SJSA1 (cell line): ENCODE measurements at regions not wholly inside any gene's neighbourhood (a gene's known extent, or its start where the extent isn't known, plus 50 kb on each side); places are given as distances from the start of the nearest gene placed in this dataset.

ENCODE experiments used
- DNase-seq, 2 experiments: peaks; one replicate each; pipeline ENCODE4 v3.0.0-alpha.2; 2015 to 2020; ENCODE audit warnings: low spot score in 2 of 2, low read depth in 1 of 2
- H3K27ac ChIP-seq: fragments of 250-450 bp; sonication (Bioruptor Pico); 2 replicates; pipeline ENCODE4 v1.5.1; 2020; ENCODE audit warnings: mild to moderate bottlenecking, moderate library complexity
- H3K27me3 ChIP-seq: fragments of 250-450 bp; sonication (Bioruptor Pico); replicated peaks from 2 replicates; pipeline ENCODE4 v1.5.1; 2020; ENCODE audit warnings: mild to moderate bottlenecking, moderate library complexity
- H3K36me3 ChIP-seq: fragments of 250-450 bp; sonication (Bioruptor Pico); 2 replicates; pipeline ENCODE4 v1.5.1; 2020; ENCODE audit warnings: mild to moderate bottlenecking
- H3K4me1 ChIP-seq: fragments of 250-450 bp; sonication (Bioruptor Pico); replicated peaks from 2 replicates; pipeline ENCODE4 v1.6.1; 2021; ENCODE audit warnings: mild to moderate bottlenecking
- H3K4me3 ChIP-seq: fragments of 250-450 bp; sonication (Bioruptor Pico); 2 replicates; pipeline ENCODE4 v1.5.1; 2020; ENCODE audit warnings: mild to moderate bottlenecking
- H3K9me3 ChIP-seq: fragments of 250-450 bp; sonication (Bioruptor Pico); replicated peaks from 2 replicates; pipeline ENCODE4 v1.5.1; 2020; ENCODE audit warnings: mild to moderate bottlenecking

- no peak for DNase-seq
- H3K36me3 ChIP-seq, result no peaks in the 10 kb centered on the region
These were observed 906.3 kb downstream of the ZPLD1 start for GRCh38 chr3:103341078-103341606.

DNA sequence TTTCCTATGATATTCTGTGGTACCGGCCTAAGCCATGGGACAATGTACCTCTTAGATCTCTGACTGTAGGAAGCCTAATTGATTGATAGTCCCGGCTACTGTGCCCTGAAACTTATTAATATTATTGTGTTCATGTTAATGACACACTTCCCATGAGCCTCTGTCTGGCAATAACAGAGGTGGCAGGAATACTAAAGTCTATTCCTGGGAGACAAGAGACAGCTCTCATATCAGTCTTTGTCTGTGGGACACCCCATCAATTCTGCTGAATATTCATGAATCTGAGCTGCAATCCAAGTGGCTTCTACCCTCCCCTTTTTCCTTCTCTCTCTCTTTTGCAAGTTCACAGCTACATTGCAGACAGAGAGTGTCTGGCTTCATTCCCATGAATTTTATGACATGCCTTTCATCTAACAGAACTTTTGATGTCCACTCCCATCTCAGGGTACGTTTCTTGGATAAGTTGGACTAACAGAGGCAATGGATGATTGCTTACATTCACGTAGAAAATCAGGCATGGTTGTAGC lies 907.5 kb downstream of the ZPLD1 start:
- Histone ChIP-seq H3K27ac (no peak overlapping the region), H3K27me3 (no peaks in the 10 kb centered on the region)
- DNase-seq, result no peak

More at GRCh38 chr3:103341078-103341606, 906.3 kb downstream of the ZPLD1 start:
- H3K27me3 ChIP-seq, result no peaks in the 10 kb centered on the region
- H3K9me3 ChIP-seq, result no peaks in the 10 kb centered on the region
- no peak overlapping the region for H3K4me3 ChIP-seq
- H3K4me1 ChIP-seq, result no peaks in the 10 kb centered on the region
- H3K27ac ChIP-seq, result no peak overlapping the region

DNA sequence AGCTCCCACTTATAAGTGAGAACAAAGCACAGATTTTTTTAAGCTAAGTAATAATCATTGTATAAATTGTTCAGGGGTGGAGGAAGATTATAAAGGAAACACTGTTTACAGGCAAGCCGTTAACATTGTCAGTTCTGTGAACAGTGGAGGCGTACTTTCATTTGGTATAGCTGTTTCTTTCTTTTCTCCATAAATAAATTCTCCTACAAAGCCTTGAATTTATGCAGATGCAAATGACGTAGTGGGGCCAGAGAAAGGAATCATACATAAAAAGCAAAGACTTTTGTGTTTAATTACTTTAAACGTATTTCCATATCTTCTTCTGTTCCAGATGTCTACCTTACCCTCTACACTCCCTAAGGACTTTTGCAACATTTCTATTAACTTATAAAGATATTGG lies 914.9 kb downstream of the ZPLD1 start:
- no peak overlapping the region for H3K4me3 ChIP-seq
- no peaks in the 10 kb centered on the region for H3K36me3 ChIP-seq
- H3K4me1 ChIP-seq, result no peaks in the 10 kb centered on the region
- H3K27me3 ChIP-seq, result no peaks in the 10 kb centered on the region
- no peak for DNase-seq
- no peaks in the 10 kb centered on the region for H3K9me3 ChIP-seq
- H3K27ac ChIP-seq, result no peak overlapping the region

More for the DNA sequence above, 907.5 kb downstream of the ZPLD1 start:
- no peaks in the 10 kb centered on the region for H3K4me1 ChIP-seq
- H3K36me3 ChIP-seq, result no peaks in the 10 kb centered on the region
- H3K9me3 ChIP-seq, result no peaks in the 10 kb centered on the region
- no peak overlapping the region for H3K4me3 ChIP-seq

GRCh38 chr3:103365467-103365866 lies 930.7 kb downstream of the ZPLD1 start:
- Histone ChIP-seq H3K4me1 (no peaks in the 10 kb centered on the region), H3K9me3 (no peaks in the 10 kb centered on the region)
- no peak for DNase-seq

DNA sequence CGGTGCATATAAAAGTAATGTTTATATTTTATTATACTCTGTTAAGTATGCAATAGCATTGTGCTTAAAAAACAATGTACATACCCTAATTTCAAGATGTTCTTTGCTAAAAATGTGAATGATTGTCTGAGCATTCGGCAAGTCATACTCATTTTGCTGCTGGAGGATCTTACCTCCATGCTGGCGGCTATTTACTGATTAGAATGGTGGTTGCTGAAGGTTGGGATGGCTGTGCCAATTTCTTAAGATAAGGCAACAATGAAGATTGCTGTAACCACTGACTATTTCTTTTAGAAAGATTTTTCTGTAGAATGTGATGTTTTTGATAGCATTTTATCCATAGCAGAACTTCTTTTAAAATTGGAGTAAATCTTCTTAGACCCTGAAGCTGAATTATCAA lies 932.7 kb downstream of the ZPLD1 start:
- H3K27ac ChIP-seq, result no peak overlapping the region
- no peaks in the 10 kb centered on the region for H3K4me1 ChIP-seq
- H3K27me3 ChIP-seq, result no peaks in the 10 kb centered on the region
- H3K36me3 ChIP-seq, result no peaks in the 10 kb centered on the region
- DNase-seq, result no peak
- H3K4me3 ChIP-seq, result no peak overlapping the region
- no peaks in the 10 kb centered on the region for H3K9me3 ChIP-seq

More at GRCh38 chr3:103365467-103365866, 930.7 kb downstream of the ZPLD1 start:
- Histone ChIP-seq H3K36me3 (no peaks in the 10 kb centered on the region), H3K4me3 (no peak overlapping the region), H3K27ac (no peak overlapping the region), H3K27me3 (no peaks in the 10 kb centered on the region)

- Histone ChIP-seq H3K27ac (no peak overlapping the region), H3K4me1 (no peaks in the 10 kb centered on the region), H3K36me3 (no peaks in the 10 kb centered on the region), H3K4me3 (no peak overlapping the region), H3K9me3 (no peaks in the 10 kb centered on the region), H3K27me3 (no peaks in the 10 kb centered on the region)
- DNase-seq, result no peak
These were observed 936.6 kb downstream of the ZPLD1 start for GRCh38 chr3:103371411-103371810.

DNA sequence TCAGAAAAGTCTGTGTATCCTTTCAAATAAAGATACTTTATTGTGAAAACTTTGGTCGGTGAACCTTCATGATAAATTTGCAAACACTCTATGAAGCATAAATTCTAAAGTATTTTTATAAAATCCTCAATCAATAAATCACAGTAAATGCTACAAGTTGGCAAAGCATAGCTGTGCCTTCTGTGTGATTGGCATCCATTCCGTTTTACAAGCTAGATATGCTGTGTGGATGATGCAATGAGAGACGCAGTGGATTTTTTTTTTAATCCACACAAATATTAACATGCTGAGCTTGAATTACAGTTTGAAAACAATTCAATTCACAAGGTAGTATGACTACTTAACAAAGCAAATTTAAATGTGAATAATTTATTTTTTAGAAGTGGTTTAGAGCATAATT lies 937.2 kb downstream of the ZPLD1 start:
- H3K4me1 ChIP-seq, result no peaks in the 10 kb centered on the region
- H3K36me3 ChIP-seq, result no peaks in the 10 kb centered on the region
- H3K27me3 ChIP-seq, result no peaks in the 10 kb centered on the region
- no peak overlapping the region for H3K27ac ChIP-seq
- DNase-seq, result no peak
- H3K9me3 ChIP-seq, result no peaks in the 10 kb centered on the region
- H3K4me3 ChIP-seq, result no peak overlapping the region

- Histone ChIP-seq H3K27me3 (no peaks in the 10 kb centered on the region), H3K9me3 (no peaks in the 10 kb centered on the region), H3K4me1 (no peaks in the 10 kb centered on the region), H3K36me3 (no peaks in the 10 kb centered on the region), H3K27ac (no peak overlapping the region), H3K4me3 (no peak overlapping the region)
- no peak for DNase-seq
These were observed 945.6 kb downstream of the ZPLD1 start for GRCh38 chr3:103380391-103380790.

- H3K36me3 ChIP-seq, result no peaks in the 10 kb centered on the region
- H3K27me3 ChIP-seq, result no peaks in the 10 kb centered on the region
- H3K27ac ChIP-seq, result no peak overlapping the region
- no peaks in the 10 kb centered on the region for H3K9me3 ChIP-seq
- no peak overlapping the region for H3K4me3 ChIP-seq
- no peak for DNase-seq
- no peaks in the 10 kb centered on the region for H3K4me1 ChIP-seq
These were observed 946.7 kb downstream of the ZPLD1 start for GRCh38 chr3:103381296-103382079.

GRCh38 chr3:103385961-103386656 lies 951.3 kb downstream of the ZPLD1 start:
- H3K36me3 ChIP-seq, result no peaks in the 10 kb centered on the region
- DNase-seq, result no peak
- 0 out of 2 replicates have a peak, but pooled peaks cover 4% of the 10 kb centered on the region for H3K4me1 ChIP-seq
- H3K9me3 ChIP-seq, result no peaks in the 10 kb centered on the region
- no peak overlapping the region for H3K4me3 ChIP-seq
- no peak overlapping the region for H3K27ac ChIP-seq
- H3K27me3 ChIP-seq, result no peaks in the 10 kb centered on the region

- no peak for DNase-seq
- Histone ChIP-seq H3K27me3 (no peaks in the 10 kb centered on the region), H3K4me3 (no peak overlapping the region), H3K36me3 (no peaks in the 10 kb centered on the region), H3K27ac (no peak overlapping the region), H3K9me3 (no peaks in the 10 kb centered on the region), H3K4me1 (peaks cover 9% of the 10 kb centered on the region)
These were observed 953.4 kb downstream of the ZPLD1 start for GRCh38 chr3:103388214-103388613.

DNA sequence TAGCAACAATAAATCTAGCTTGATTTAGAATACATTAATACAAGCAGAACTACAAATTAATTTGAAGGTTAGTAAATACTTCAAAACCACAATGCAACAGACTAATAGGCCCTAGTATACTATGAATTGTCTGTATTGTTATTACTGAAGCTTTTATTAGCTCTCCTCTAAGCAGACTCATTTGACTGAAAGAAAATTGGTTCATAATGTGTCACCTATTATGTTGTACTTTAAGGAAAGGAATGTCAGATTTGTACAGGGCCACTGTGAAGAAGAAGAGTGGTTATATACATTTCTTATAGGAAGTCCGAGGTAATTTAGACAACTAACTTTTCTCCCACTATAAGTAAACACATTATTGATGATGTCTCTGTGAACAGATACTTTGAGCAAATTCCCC lies 954.5 kb downstream of the ZPLD1 start:
- no peak overlapping the region for H3K27ac ChIP-seq

GRCh38 chr3:103393395-103394186 lies 958.8 kb downstream of the ZPLD1 start:
- no peaks in the 10 kb centered on the region for H3K27me3 ChIP-seq
- peaks cover 13% of the 10 kb centered on the region for H3K4me1 ChIP-seq
- H3K4me3 ChIP-seq, result no peak overlapping the region
- H3K9me3 ChIP-seq, result no peaks in the 10 kb centered on the region
- H3K27ac ChIP-seq, result peak overlapping the region; percentile 96
- peak in 1 of 2 experiments; percentile 72 for DNase-seq
- H3K36me3 ChIP-seq, result no peaks in the 10 kb centered on the region

More for the DNA sequence above, 954.5 kb downstream of the ZPLD1 start:
- Histone ChIP-seq H3K4me1 (peaks cover 16% of the 10 kb centered on the region), H3K27me3 (no peaks in the 10 kb centered on the region), H3K36me3 (no peaks in the 10 kb centered on the region), H3K9me3 (no peaks in the 10 kb centered on the region), H3K4me3 (no peak overlapping the region)
- DNase-seq, result no peak
